ENCODE measurements at regions not wholly inside any gene's neighbourhood (a gene's known extent, or its start where the extent isn't known, plus 50 kb on each side); places are given as distances from the start of the nearest gene placed in this dataset.

DNA sequence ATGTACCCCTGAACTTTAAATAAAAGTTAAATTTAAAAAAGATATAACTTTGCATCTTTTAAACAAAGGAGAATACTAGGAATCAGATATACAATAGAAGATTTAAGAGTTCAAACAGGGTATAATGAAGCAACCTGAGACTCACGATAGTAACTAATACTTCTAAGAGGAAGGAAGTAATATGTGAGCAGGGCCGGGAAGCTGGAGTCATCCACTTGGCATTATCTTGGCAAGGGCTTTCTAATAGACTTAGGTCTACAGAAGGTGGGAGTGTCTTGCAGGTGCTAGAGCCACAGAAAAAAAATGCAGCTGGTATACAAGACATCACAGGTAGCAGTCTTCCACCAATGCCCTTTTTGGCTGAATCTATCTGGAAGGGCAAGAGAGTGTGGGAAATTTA is 231.9 kb downstream of the KCTD12 start:
- no peak for DNase-seq (ENCODE audit: low read depth)
- no peak overlapping the region for H3K4me3 ChIP-seq (ENCODE audit: low read depth, low read length)
- no peak for TF ChIP-seq MYC (IDR thresholded peaks at IDR 0.05; ENCODE audit: low read depth, low read length)
- TF ChIP-seq, protein P1, sequence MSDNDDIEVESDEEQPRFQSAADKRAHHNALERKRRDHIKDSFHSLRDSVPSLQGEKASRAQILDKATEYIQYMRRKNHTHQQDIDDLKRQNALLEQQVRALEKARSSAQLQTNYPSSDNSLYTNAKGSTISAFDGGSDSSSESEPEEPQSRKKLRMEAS (IDR thresholded peaks at IDR 0.05; ENCODE audit: low read depth, low read length), result no peak
- TF ChIP-seq CTCF (IDR thresholded peaks at IDR 0.05; ENCODE audit: low read depth, low read length), result no peak
- no peak for TF ChIP-seq POLR2A (IDR thresholded peaks at IDR 0.05; ENCODE audit: extremely low read depth, insufficient read length)

DNA sequence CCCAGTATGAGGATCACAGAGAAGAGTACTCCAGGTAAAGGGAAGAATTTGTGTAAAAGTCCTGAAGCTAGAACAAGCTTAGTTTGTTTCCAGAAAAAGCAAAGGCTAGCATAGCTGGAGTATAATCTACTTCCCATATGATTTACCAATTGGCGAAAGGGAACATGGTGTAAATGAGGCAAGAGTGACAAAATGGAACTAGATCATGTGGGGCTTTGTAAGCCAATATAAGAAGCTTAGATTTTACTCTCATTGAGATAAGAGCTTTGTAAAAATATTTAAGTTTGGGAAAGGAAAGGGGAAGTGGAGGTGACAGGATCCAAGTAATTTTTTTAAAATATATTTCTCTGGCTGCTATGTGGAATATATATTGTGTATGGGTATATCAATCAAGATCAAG is 234.9 kb downstream of the KCTD12 start:
- no peak for DNase-seq (ENCODE audit: low read depth)
- H3K4me3 ChIP-seq (ENCODE audit: low read depth, low read length), result no peak overlapping the region
- TF ChIP-seq POLR2A (IDR thresholded peaks at IDR 0.05; ENCODE audit: extremely low read depth, insufficient read length) (no peak), MYC (IDR thresholded peaks at IDR 0.05; ENCODE audit: low read depth, low read length) (no peak), CTCF (IDR thresholded peaks at IDR 0.05; ENCODE audit: low read depth, low read length) (no peak)
- TF ChIP-seq, protein P1 (IDR thresholded peaks at IDR 0.05; ENCODE audit: low read depth, low read length), result no peak

GRCh38 chr13:76647550-76647949 is 238.7 kb downstream of the KCTD12 start:
- no peak overlapping the region for H3K4me3 ChIP-seq (ENCODE audit: low read depth, low read length)
- no peak for DNase-seq (ENCODE audit: low read depth)
- no peak for TF ChIP-seq POLR2A (IDR thresholded peaks at IDR 0.05; ENCODE audit: extremely low read depth, insufficient read length)
- TF ChIP-seq MYC (IDR thresholded peaks at IDR 0.05; ENCODE audit: low read depth, low read length), result no peak
- no peak for TF ChIP-seq CTCF (IDR thresholded peaks at IDR 0.05; ENCODE audit: low read depth, low read length)
- TF ChIP-seq, protein P1 (IDR thresholded peaks at IDR 0.05; ENCODE audit: low read depth, low read length), result no peak

GRCh38 chr13:76646946-76647345 is 239.3 kb downstream of the KCTD12 start:
- H3K4me3 ChIP-seq (ENCODE audit: low read depth, low read length), result no peak overlapping the region
- DNase-seq (ENCODE audit: low read depth), result no peak
- TF ChIP-seq, protein P1 (IDR thresholded peaks at IDR 0.05; ENCODE audit: low read depth, low read length), result no peak
- TF ChIP-seq MYC (IDR thresholded peaks at IDR 0.05; ENCODE audit: low read depth, low read length) (no peak), POLR2A (IDR thresholded peaks at IDR 0.05; ENCODE audit: extremely low read depth, insufficient read length) (no peak), CTCF (IDR thresholded peaks at IDR 0.05; ENCODE audit: low read depth, low read length) (no peak)

GRCh38 chr13:76645632-76646031 is 240.6 kb downstream of the KCTD12 start:
- no peak for DNase-seq (ENCODE audit: low read depth)
- TF ChIP-seq, protein P1 (IDR thresholded peaks at IDR 0.05; ENCODE audit: low read depth, low read length), result no peak
- TF ChIP-seq CTCF (IDR thresholded peaks at IDR 0.05; ENCODE audit: low read depth, low read length) (no peak), POLR2A (IDR thresholded peaks at IDR 0.05; ENCODE audit: extremely low read depth, insufficient read length) (no peak), MYC (IDR thresholded peaks at IDR 0.05; ENCODE audit: low read depth, low read length) (no peak)
- H3K4me3 ChIP-seq (ENCODE audit: low read depth, low read length), result no peak overlapping the region

GRCh38 chr13:76644906-76645305 is 241.3 kb downstream of the KCTD12 start:
- no peak for DNase-seq (ENCODE audit: low read depth)
- H3K4me3 ChIP-seq (ENCODE audit: low read depth, low read length), result no peak overlapping the region

More at GRCh38 chr13:76644906-76645305, 241.3 kb downstream of the KCTD12 start:
- TF ChIP-seq MYC (IDR thresholded peaks at IDR 0.05; ENCODE audit: low read depth, low read length) (no peak), POLR2A (IDR thresholded peaks at IDR 0.05; ENCODE audit: extremely low read depth, insufficient read length) (no peak), CTCF (IDR thresholded peaks at IDR 0.05; ENCODE audit: low read depth, low read length) (no peak)
- TF ChIP-seq, protein P1 (IDR thresholded peaks at IDR 0.05; ENCODE audit: low read depth, low read length), result no peak
